Right cardiac atrium (tissue), 5 donors: ENCODE measurements at regions not wholly inside any gene's neighbourhood (a gene's known extent, or its start where the extent isn't known, plus 50 kb on each side); places are given as distances from the start of the nearest gene placed in this dataset.

Source experiments
- ATAC-seq, 2 donors: fragments of 200-7000 bp; cut with Tn5 transposase; one replicate each; pipeline versions ENCODE4 v1.8.0 to v1.9.1; 2020; ENCODE audit warnings: moderate library complexity in 2 of 2, mild to moderate bottlenecking in 1 of 2
- DNase-seq, 3 donors: peaks; one replicate each; pipeline ENCODE4 v3.0.0-alpha.2; 2020
- H3K27ac ChIP-seq: one replicate; pipeline ENCODE4 v1.5.1; 2013; ENCODE audit warnings: mild to moderate bottlenecking, low read length, control low read depth, moderate library complexity
- H3K27me3 ChIP-seq: one replicate; pipeline ENCODE4 v1.6.1; 2013; ENCODE audit not compliant: control insufficient read depth, insufficient read depth
- H3K4me1 ChIP-seq: one replicate; pipeline ENCODE4 v1.6.1; 2013; ENCODE audit warnings: low read length; ENCODE audit not compliant: control insufficient read depth, insufficient read depth
- H3K4me3 ChIP-seq: one replicate; pipeline ENCODE4 v1.5.1; 2013; ENCODE audit warnings: low read length, control low read depth
- H3K9me3 ChIP-seq: one replicate; pipeline ENCODE4 v1.6.1; 2013; ENCODE audit warnings: low read length; ENCODE audit not compliant: control insufficient read depth
- WGBS: extraction: QIAGEN DNeasy Blood & Tissue Kit; methylation state at CpG from one replicate; pipeline ENCODE4 v1.1.7; 2013; 5-methylcytosine and 5-hydroxymethylcytosine counted together
- intact Hi-C, 4 donors: fragments of 100-400 bp; cut with DNase I; formaldehyde crosslinking; loops; one replicate each; pipeline versions ENCODE4 v1.11.0 to v1.14.0; 2022 to 2023
- donor health status: healthy with polysubstance abuse.
- donor health status: DM: no; HTN: yes; CAD: no.
- donor health status: DM: no; HTN: no; CAD: no.
- donor health status: DM: no; HTN: yes; CAD: no; lungs with severe emphysema.
- donor health status: DM: yes; HTN: yes; CAD: no.

GRCh38 chr5:125275725-125276090 lies 529.3 kb upstream of the ZNF608 start:
- H3K27me3 ChIP-seq = no peaks in the 10 kb centered on the region
- no peaks in the 10 kb centered on the region for H3K4me1 ChIP-seq
- no peaks in the 10 kb centered on the region for H3K9me3 ChIP-seq
- no peak for ATAC-seq
- H3K27ac ChIP-seq = no peak overlapping the region
- no peak overlapping the region for H3K4me3 ChIP-seq
- 87% methylated on average over 3 of the region's 3 CpGs for WGBS
- intact Hi-C loops = no loop called here
- DNase-seq = no peak

GRCh38 chr5:125276096-125276495 lies 529.7 kb upstream of the ZNF608 start:
- Histone ChIP-seq H3K4me1 (no peaks in the 10 kb centered on the region), H3K27ac (no peak overlapping the region), H3K4me3 (no peak overlapping the region), H3K27me3 (no peaks in the 10 kb centered on the region), H3K9me3 (no peaks in the 10 kb centered on the region)
- WGBS = over 99% methylated on average over 2 of the region's 2 CpGs
- no peak for DNase-seq
- ATAC-seq = no peak
- intact Hi-C loops = no loop called here

- intact Hi-C loops = no loop called here
- 88% methylated on average over 3 of the region's 3 CpGs for whole genome bisulfite sequencing
- Histone ChIP-seq H3K4me3 (no peak overlapping the region), H3K27me3 (no peaks in the 10 kb centered on the region), H3K27ac (no peak overlapping the region), H3K4me1 (no peaks in the 10 kb centered on the region), H3K9me3 (no peaks in the 10 kb centered on the region)
- no peak for DNase-seq
- ATAC-seq = no peak
Observed at GRCh38 chr5:125277494-125278154, 531.2 kb upstream of the ZNF608 start.

GRCh38 chr5:125278711-125279110 lies 532.3 kb upstream of the ZNF608 start:
- Histone ChIP-seq H3K4me3 (no peak overlapping the region), H3K4me1 (no peaks in the 10 kb centered on the region), H3K27ac (no peak overlapping the region), H3K9me3 (no peaks in the 10 kb centered on the region), H3K27me3 (no peaks in the 10 kb centered on the region)
- DNase-seq = no peak
- ATAC-seq = no peak
- intact Hi-C loops = no loop called here
- 92% methylated on average over 2 of the region's 2 CpGs for WGBS

GRCh38 chr5:125281667-125282066 lies 535.2 kb upstream of the ZNF608 start:
- H3K27ac ChIP-seq = no peak overlapping the region
- intact Hi-C loops = no loop called here
- no peaks in the 10 kb centered on the region for H3K27me3 ChIP-seq
- ATAC-seq = no peak
- no peak overlapping the region for H3K4me3 ChIP-seq
- DNase-seq = no peak
- no peaks in the 10 kb centered on the region for H3K9me3 ChIP-seq
- no peaks in the 10 kb centered on the region for H3K4me1 ChIP-seq

GRCh38 chr5:125283372-125283771 lies 536.9 kb upstream of the ZNF608 start:
- no peak for ATAC-seq
- Histone ChIP-seq H3K27ac (no peak overlapping the region), H3K9me3 (no peaks in the 10 kb centered on the region), H3K4me3 (no peak overlapping the region), H3K27me3 (no peaks in the 10 kb centered on the region), H3K4me1 (no peaks in the 10 kb centered on the region)
- WGBS = 78% methylated on average over 2 of the region's 2 CpGs
- DNase-seq = no peak
- intact Hi-C loops = no loop called here

GRCh38 chr5:125286271-125286670 lies 539.8 kb upstream of the ZNF608 start:
- Histone ChIP-seq H3K27me3 (no peaks in the 10 kb centered on the region), H3K9me3 (no peaks in the 10 kb centered on the region), H3K4me3 (no peak overlapping the region), H3K27ac (no peak overlapping the region), H3K4me1 (no peaks in the 10 kb centered on the region)
- ATAC-seq (no peak), DNase-seq (no peak)
- 93% methylated on average over 4 of the region's 4 CpGs for WGBS
- intact Hi-C loops = no loop called here

GRCh38 chr5:125289606-125290005 lies 543.2 kb upstream of the ZNF608 start:
- H3K9me3 ChIP-seq = no peaks in the 10 kb centered on the region
- no peak for ATAC-seq
- no peak overlapping the region for H3K4me3 ChIP-seq
- no peak overlapping the region for H3K27ac ChIP-seq
- DNase-seq = no peak
- intact Hi-C loops = no loop called here
- no peaks in the 10 kb centered on the region for H3K4me1 ChIP-seq
- no peaks in the 10 kb centered on the region for H3K27me3 ChIP-seq

- WGBS = 88% methylated on average over 5 of the region's 5 CpGs
- Histone ChIP-seq H3K27ac (no peak overlapping the region), H3K4me3 (no peak overlapping the region), H3K4me1 (no peaks in the 10 kb centered on the region), H3K27me3 (no peaks in the 10 kb centered on the region), H3K9me3 (no peaks in the 10 kb centered on the region)
- intact Hi-C loops = no loop called here
- no peak for DNase-seq
- ATAC-seq = no peak
Observed at GRCh38 chr5:125290935-125291334, 544.5 kb upstream of the ZNF608 start.

GRCh38 chr5:125291447-125291846 lies 545.0 kb upstream of the ZNF608 start:
- Histone ChIP-seq H3K4me1 (peaks cover under 1% of the 10 kb centered on the region), H3K9me3 (no peaks in the 10 kb centered on the region), H3K4me3 (no peak overlapping the region), H3K27me3 (no peaks in the 10 kb centered on the region), H3K27ac (no peak overlapping the region)
- intact Hi-C loops = no loop called here
- WGBS = 75% methylated on average over 4 of the region's 4 CpGs
- ATAC-seq (no peak), DNase-seq (no peak)

- 98% methylated on average over 1 of the region's 1 CpG for WGBS
- no peak overlapping the region for H3K27ac ChIP-seq
- no peaks in the 10 kb centered on the region for H3K9me3 ChIP-seq
- ATAC-seq = no peak
- H3K27me3 ChIP-seq = no peaks in the 10 kb centered on the region
- intact Hi-C loops = no loop called here
- H3K4me3 ChIP-seq = no peak overlapping the region
- H3K4me1 ChIP-seq = peaks cover 2% of the 10 kb centered on the region
- DNase-seq = no peak
Observed at GRCh38 chr5:125293223-125293622, 546.8 kb upstream of the ZNF608 start.

- Histone ChIP-seq H3K4me3 (no peak overlapping the region), H3K27me3 (no peaks in the 10 kb centered on the region), H3K27ac (no peak overlapping the region), H3K9me3 (no peaks in the 10 kb centered on the region), H3K4me1 (peaks cover 2% of the 10 kb centered on the region)
- intact Hi-C loops = no loop called here
- DNase-seq = no peak
- ATAC-seq = no peak
- 86% methylated on average over 4 of the region's 4 CpGs for WGBS
Observed at GRCh38 chr5:125293726-125294125, 547.3 kb upstream of the ZNF608 start.
